HG03039 (cell line): ENCODE measurements at regions not wholly inside any gene's neighbourhood (a gene's known extent, or its start where the extent isn't known, plus 50 kb on each side); places are given as distances from the start of the nearest gene placed in this dataset.
A peak's percentile ranks its signal among the peaks of the same experiment; 100 is the strongest.

Experiments
- ATAC-seq: cut with Tn5 transposase; IDR thresholded peaks from one replicate; pipeline ENCODE4 v1.9.1; 2021; ENCODE audit warnings: mild to moderate bottlenecking, moderate library complexity; ENCODE audit not compliant: unreplicated experiment

DNA sequence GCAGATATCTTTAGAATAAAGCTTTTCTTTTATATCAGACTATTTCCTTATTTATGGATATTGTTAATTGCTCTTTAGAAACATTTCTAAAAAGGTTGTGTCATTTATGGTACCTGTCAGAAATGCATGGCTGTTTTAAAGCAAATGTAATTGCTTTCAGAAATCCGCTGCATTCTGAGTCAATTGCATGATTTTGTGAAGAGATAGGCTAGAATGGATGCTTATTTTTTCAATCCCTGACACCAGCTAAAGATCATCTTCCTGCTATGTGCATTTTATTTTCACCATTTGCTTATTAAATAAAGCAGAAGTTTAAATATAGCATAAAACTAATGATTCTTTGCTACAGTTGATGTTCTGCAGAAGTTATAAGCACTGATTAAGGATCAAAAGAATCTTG, 170.2 kb upstream of the C9orf72 start:
- ATAC-seq = no peak

DNA sequence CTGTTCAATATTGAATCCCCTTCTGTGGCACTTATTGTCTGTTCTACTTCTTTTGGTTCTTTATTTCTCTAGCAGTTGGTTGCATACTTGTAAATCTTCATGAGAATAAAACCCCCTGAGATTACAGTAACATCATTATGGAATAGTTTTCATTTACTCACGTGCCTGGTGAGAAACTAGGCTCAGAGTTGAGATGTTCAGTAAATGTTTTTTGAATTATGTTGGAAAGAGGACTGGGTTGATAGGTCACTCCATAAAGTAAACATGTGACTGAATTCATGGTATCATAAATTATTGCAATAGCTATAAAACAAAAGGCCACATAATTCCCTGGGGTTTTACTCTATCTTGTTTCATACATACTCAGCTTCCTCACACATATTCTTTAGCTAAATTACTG, 174.2 kb upstream of the C9orf72 start:
- no peak for ATAC-seq

DNA sequence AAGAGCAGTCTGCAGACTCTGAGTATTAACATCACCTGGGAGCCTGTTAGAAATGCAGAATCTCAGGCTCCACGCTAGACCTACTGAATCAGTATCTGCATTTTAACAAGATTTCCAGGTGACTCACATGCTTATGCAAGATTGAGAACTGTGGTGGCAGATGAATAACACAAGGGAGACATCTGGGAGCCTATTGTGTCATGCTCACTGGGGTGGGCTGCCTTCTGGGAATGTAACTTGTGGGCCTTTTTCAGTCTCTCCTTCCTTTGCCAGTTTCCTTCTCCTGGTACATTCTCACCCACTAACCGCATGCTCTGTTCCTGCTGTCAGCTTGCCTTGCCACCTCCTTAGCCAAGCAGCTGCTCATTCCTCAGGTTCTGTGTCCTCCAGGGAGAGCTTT, 176.6 kb upstream of the C9orf72 start:
- ATAC-seq = no peak

DNA sequence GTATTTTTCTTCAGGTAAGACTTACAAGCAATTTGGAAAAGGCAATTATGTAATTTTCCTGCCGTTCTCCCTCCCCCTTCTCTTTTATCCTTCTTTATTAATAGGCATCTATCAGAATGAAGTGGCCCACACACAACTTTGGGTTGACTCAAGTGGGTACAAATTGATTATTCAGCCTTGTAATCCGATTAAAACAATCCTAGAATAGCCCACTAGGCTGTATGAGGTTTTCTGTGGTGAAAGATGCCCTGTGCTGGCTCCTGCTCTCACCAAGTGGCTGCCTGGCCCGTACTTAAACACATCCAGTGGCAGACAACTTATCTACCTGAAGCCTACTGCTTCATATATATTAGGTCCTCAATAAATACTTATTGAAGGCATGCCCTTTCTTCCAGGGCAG, 177.3 kb upstream of the C9orf72 start:
- no peak for ATAC-seq

DNA sequence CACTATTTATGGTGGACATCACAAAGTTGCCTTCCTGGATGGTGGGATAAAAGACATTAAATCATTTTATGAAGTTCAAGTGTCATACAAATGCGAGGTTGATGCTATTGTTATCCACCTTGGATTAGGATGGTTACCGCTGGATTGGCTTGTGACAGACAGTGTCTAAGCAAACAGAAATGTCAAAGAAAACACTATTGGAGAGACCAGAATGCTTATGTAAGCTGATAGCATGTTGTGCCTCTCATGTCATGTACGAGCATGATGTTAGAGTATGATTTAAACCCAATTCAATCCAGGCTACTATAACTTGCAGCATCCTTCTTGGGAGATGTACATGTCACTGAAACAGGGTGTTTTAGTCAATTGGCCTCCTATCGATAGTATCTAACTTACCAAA, 178.8 kb upstream of the C9orf72 start:
- no peak for ATAC-seq

DNA sequence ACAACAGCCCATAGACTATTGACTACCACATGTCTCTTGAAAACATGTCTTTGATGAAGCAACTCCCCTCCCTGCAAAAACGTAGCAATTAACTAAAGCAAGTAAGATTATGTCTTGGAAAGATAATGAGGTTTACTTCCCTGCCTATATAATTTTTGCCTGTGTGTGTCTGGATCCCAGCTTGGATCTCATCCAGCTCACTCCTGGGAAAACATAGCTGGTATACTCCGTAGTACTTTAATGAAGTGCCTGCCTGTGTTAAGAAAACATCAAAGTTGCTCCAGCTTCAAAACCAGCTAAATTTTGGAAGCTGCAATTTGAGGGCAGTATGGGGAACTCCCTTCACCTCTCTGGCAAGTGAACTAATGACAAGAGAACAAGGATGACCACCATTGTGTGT, 182.6 kb upstream of the C9orf72 start:
- ATAC-seq = no peak

DNA sequence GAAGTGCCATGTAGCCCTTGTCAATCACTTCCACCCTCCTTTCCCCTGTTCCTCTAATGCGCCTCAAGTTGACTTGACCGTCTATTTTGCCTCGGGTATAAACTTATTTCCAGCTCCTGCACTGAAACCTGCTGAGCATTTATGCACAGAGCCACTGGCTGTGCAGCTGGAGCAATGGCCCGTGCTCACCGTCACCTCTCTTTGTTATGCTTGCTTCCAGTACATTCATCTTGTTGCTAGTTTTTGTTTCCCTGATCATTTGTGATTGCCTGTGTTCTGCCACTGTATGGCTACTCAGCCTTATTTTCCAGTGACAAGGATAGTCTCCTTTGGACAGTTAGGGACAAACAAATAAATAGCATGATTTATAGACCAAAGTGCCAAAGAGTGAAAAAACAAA, 183.1 kb upstream of the C9orf72 start:
- ATAC-seq = no peak

DNA sequence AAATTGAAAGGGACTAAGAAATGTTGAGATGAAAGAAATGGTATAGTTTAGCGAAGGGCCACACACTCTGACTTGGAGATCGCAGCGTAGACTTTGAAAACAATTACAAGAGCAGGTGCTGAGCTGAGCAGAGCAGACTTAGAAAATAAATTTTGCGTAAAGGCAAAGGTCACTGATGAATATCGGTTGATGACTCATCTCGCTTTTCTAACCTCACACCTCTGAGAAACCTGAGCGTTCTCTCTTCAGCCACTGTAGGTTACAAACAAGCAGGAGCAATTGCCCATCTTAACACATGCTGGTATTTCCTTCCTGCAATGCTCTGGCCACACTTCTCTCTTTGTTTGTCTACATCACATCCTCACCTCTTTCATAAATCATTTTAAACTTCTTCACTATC, 190.6 kb upstream of the C9orf72 start:
- no peak for ATAC-seq

DNA sequence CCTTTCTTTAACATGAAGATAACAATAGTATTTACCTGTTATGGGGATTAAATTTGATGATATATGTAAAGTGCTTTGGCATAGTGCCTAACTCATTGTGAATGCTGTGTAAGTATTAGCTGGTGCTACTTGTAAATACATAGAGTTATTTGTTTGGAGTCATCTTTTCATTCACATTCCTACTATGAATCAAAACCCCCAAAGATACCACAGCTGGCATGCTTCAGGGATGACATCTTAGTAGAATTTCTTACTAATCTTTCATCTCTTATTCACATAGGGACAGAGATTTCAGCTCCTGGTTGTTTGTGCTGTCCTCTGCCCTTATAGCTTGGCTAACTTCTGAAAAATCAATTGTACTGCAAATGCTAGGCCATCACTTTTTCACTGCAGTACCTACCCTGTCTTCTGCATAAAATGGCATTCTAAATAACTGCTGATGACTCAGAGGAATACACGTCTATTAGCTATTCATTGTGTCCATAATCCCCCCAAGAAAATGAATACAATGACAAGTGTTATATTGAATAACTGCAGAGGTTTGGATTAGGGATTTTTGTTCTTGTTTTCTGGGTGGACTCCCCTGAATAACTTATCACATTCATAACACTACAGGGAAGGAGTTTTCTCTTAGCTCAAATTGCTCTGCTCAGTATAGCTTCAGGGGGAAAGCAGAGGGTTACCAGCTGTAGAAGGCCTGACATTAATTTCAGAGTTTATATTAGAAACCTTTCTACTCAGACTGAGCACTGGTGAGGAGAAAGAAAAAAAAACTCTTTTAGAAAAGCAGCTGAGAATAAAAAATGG, 192.2 kb upstream of the C9orf72 start:
- no peak for ATAC-seq

DNA sequence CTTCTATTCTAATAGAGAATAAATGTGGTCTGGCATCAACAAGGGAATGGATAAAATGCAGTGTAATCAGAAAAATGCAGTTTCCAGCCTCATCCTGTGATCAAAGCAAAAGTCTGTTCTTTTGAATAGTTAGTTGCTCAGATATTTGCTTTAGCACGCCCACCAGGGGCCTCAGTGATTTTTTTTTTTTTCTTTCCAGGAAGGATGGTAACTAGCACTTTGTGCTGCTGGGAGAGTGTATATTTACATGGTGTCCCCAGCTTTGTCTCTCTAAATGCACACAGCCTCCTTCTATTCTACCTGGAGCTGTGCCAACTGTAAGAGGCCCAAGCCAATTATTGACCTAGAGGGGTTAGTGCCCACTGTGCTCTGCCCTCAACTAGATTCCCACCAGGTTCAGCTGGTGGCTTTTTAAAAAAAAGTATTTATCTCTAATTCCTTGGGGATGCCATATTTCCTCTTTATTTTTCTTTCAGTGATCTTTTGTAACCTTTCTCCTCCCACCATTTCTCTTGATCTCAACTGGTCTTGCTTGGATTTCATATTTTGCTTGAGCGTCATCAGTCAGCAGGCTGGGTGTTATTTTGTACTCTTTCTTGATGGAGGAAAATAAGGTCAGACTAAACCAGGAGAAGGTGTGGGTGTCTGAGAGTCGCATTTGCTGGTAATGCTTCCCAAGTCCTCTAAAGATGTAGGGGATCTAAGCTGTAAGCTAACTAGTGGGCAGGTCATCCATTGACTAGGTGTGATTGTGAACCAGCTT, 193.0 kb upstream of the C9orf72 start:
- no peak for ATAC-seq

DNA sequence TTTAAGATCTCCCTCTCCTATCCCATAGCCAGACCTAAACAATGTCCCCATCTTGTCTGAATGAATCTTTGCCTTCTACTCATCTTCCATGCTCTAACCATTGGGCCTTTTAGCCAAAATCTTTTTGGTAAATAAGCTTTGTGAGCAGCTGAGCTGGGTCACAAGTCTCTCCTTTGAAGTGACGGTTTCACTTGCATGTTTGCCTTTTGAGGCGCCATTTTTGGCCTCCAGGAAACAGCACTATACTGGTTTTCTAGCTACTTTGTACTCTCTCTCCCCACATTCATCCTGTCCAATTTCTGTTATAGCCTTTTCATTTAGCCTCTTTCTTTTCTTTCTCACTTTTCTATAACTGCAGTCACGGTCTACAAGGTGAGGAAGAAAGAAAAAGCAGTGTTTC, 195.5 kb upstream of the C9orf72 start:
- no peak for ATAC-seq

DNA sequence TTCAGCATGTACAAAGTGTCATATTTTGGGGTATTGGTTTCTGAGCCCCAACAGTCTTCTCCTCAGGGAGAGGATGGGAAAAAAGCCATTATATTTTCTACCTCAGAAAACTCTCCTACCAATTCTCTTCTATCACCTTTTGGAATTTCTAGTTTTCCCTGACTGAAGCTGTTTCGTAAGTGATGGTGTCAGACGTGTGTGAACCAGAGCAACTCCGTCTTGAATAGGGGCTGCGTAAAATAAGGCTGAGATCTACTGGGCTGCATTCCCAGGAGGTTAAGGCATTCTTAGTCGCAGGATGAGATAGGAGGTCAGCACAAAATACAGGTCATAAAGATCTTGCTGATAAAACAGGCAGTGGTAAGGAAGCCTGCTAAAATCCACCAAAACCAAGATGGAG, 197.3 kb upstream of the C9orf72 start:
- no peak for ATAC-seq

DNA sequence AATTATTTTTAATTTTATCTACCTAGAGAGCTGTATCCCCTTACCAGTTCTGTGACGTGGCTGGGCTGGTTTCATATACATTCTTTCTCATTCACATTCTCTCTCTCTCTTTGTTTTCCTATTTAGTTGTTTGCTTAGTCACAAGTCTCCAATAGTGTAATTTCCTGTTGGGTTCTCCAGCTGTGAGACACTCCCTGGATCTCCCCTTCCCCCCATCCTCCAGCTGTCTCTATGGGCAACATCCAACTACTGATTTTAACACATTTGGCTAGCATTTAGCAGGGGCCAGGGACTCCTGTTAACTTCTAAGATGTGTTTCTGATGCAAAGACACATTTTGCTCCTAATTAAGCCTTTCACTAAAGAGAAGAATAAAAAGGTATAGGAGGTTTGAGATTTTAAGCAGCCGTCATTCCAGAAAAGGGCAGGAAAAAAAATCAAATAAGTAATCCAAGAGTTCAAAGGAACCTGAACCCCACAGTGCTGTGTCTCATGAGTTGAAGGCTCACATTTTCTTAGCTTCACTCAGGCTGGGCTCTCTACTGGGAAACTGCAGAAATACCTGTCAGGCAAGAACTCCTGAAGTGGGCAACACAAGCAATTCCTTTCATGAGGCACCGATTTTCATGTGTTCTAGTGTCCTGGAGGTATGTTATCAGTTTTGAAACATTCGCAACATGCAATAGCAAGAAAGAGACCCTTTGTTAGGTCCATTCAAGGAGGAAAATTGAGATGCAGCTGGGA, 198.7 kb upstream of the C9orf72 start:
- ATAC-seq = no peak

DNA sequence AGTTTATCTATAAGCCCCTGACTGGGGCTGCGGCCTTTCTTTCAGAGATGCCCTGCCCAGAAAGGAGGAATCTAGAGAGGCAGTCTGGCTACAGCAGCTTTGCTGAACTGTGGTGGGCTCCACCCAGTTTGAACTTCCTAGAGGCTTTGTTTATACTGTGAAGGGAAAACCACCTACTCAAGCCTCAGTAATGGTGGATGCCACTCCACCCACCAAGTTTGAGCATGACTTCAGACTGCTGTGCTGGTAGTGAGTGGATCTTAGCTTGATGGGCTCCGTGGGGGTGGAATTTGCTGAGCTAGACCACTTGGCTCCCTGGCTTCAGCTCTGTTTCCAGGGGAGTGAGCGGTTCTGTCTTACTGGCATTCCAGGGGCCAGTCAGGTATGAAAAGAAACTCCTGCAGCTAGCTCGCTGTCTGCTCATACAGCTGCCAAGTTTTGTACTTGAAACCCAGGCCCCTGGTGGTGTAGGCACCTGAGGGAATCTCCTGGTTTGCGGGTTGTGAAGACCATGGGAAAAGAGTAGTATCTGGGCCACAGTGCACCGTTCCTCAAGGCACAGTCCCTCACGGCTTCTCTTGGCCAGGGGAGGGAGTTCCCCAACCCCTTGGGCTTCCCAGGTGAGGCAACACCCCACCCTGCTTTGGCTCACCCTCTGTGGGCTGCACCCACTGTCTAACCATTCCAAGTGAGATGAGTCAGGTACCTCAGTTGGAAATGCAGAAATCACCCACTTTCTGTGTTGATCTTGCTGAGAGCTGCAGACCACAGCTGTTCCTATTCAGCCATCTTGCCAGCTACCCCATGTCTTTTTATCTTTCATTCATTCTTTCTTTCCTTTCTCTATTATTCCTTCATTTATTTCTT, 211.8 kb upstream of the C9orf72 start:
- ATAC-seq = peak; percentile 32

DNA sequence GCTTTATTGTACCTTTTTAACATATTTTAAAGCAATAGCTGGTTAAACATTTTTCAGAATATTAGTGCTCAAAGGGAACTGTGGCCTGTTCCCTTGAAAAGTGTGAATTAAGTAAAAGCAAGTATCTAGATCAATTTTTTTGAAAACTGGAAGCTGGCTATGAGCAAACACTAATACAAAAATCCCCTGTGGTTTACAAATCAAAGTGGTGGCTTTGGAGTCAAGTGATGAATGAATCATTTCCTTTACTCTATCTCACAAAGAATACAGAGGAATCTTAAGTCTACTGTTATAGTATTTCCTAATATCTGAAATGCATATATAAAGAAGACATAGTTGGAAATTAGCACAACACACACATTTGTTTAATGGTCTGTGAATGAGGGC, 212.4 kb upstream of the C9orf72 start:
- ATAC-seq = peak; percentile 84

DNA sequence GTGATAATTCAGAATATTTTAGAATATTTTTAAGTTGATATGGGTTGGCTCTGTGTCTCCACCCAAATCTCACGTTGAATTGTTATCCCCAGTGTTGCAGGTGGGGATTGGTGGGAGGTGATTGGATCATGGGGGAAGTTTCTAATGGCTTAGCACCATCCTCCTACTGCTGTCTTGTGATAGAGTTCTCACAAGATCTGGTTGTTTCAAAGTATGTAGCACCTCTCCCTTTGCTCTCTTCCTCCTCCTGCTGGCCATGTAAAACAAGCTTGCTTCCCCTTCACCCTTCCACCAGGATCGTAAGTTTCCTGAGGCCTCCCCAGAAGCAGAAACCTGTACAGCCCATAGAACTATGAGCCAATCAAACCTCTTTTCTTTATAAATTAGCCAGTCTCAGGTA, 214.6 kb upstream of the C9orf72 start:
- no peak for ATAC-seq

DNA sequence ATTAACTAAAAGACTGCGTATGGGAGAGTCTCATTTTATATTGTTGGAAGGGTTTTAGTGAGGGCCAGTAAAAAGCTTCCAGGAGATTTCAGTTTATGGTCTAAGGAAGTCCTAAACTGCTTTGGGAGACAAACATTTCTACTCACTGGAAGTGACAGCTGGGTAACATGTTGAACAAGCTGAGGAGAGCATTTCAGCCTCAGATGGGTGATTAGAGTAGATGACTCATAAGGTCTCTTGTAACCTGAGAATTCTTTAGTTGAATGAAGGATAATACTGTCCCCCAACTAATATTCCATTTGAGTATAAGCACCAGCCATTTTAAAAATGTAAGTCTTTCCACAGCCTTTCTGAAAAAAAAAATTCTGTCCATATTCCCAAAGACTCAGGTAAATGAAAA, 218.0 kb upstream of the C9orf72 start:
- no peak for ATAC-seq

DNA sequence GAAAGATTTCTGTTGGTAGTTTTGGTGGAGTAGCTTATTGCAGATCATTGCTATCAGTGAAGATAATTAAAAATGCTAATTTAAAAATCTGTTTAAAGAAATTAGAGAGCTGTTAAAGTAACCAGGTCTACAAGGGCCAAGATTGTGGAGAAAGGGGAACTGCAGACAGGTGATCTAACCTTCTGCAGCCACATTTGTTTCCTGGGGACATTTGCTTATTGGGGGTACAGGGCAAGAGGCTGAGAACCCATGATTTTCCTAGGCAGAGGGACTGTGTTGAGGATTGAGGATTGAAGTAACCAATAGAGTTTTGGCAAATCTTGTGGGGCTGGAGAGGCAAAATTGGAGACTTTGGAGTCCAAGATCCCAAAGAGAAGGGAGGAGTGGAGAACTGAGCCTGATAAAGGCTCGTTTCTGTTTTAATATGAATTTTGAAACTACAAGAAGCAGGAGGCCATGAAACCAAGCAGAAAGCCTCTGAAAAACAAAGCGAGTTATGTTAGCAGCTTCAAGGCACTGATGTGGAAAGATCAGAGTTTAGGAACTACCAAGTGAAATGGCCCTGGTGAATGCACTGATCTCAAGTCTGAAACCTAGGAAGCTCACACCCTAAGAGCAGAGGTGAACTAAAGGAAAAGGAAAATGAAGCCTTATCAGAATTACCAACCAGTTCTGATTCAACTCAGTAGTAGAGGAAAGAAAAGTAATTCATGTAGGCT, 219.8 kb upstream of the C9orf72 start:
- no peak for ATAC-seq

DNA sequence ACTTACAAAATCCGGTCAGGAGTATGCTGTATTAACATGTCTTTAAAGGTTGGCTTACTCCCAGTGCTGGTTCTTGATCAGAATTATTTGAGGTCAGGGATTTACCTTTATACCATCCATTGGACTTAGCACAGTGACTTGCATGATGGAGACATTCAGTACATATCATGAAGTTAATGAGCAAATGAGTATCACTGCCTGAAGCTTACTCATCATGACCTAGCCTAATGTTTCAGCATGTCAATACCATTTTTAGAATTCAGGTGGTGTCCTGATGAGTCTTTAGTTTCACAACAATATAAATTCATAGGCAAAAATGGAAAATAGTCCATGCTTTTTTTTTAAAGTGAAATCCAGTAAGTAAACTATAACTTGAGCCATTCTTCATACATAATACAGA, 226.0 kb upstream of the C9orf72 start:
- no peak for ATAC-seq

DNA sequence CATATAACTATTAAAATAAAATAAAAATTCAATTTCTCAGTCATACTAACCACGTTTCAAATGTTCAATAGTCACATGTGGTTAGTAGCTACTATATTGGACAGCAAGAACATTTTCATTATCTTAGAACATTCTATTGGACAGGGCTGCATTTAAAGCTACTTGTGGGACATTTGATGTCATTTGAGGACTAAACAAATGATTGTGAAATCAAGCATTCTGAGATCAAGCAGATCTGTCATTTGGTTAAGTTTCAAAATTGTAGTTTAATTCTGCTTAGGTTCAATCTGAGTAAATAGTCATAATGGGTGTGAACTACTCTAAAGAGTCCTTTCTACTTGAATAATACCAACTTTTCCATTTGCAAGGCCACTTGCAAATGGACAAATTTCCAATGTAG, 226.9 kb upstream of the C9orf72 start:
- no peak for ATAC-seq
